ENCODE measurements at regions not wholly inside any gene's neighbourhood (a gene's known extent, or its start where the extent isn't known, plus 50 kb on each side); places are given as distances from the start of the nearest gene placed in this dataset.

GRCh38 chr12:88314706-88315105 is 172.6 kb downstream of the TMTC3 start:
- no peaks in the 10 kb centered on the region for H3K36me3 Mint-ChIP-seq (ENCODE audit: low read depth)
- ATAC-seq (ENCODE audit: poor library complexity) (no peak), DNase-seq (no peak)
- POLR2A ChIA-PET, result no interaction called here
- no peak for TF ChIP-seq CTCF (IDR thresholded peaks at IDR 0.05)
- H3K9me3 Mint-ChIP-seq, result no peaks in the 10 kb centered on the region
- intact Hi-C loops (cut with DNase I, micrococcal nuclease), result no loop called here
- no peak overlapping the region for H3K27ac Mint-ChIP-seq
- H3K4me1 Mint-ChIP-seq (ENCODE audit: low read depth), result no peaks in the 10 kb centered on the region
- H3K27me3 ChIP-seq (ENCODE audit: control insufficient read depth in 1 of 2, insufficient read depth in 2 of 2, low read length in 2 of 2), result no peaks in the 10 kb centered on the region
- no peaks in the 10 kb centered on the region for H3K36me3 ChIP-seq (ENCODE audit: insufficient read depth, low read length)
- H3K27me3 Mint-ChIP-seq, result no peaks in the 10 kb centered on the region
- H3K9me3 ChIP-seq (ENCODE audit: control insufficient read depth in 1 of 2, insufficient read depth in 1 of 2, low read length in 2 of 2), result no peaks in the 10 kb centered on the region
- no peak overlapping the region for H3K27ac ChIP-seq (ENCODE audit: low read depth in 1 of 2, low read length in 2 of 2)
- H3K4me1 ChIP-seq (ENCODE audit: insufficient read depth, low read length), result no peaks in the 10 kb centered on the region
- no peak overlapping the region for H3K4me3 ChIP-seq (ENCODE audit: low read length)
- CTCF ChIA-PET, result no interaction called here
- no peak overlapping the region for H3K4me3 Mint-ChIP-seq

- H3K9me3 Mint-ChIP-seq, result no peaks in the 10 kb centered on the region
- no peaks in the 10 kb centered on the region for H3K27me3 ChIP-seq (ENCODE audit: control insufficient read depth in 1 of 2, insufficient read depth in 2 of 2, low read length in 2 of 2)
- H3K27ac Mint-ChIP-seq, result no peak overlapping the region
These were observed 176.6 kb downstream of the TMTC3 start for GRCh38 chr12:88318726-88319125.

GRCh38 chr12:88325076-88325815 is 183.1 kb downstream of the TMTC3 start:
- H3K27ac Mint-ChIP-seq, result no peak overlapping the region
- Histone ChIP-seq H3K9me3 (ENCODE audit: control insufficient read depth in 1 of 2, insufficient read depth in 1 of 2, low read length in 2 of 2) (no peaks in the 10 kb centered on the region), H3K4me1 (ENCODE audit: insufficient read depth, low read length) (no peaks in the 10 kb centered on the region), H3K27me3 (ENCODE audit: control insufficient read depth in 1 of 2, insufficient read depth in 2 of 2, low read length in 2 of 2) (no peaks in the 10 kb centered on the region), H3K27ac (ENCODE audit: low read depth in 1 of 2, low read length in 2 of 2) (no peak overlapping the region), H3K4me3 (ENCODE audit: low read length) (no peak overlapping the region), H3K36me3 (ENCODE audit: insufficient read depth, low read length) (no peaks in the 10 kb centered on the region)
- ChIA-PET POLR2A (no interaction called here), CTCF (no interaction called here)
- H3K36me3 Mint-ChIP-seq (ENCODE audit: low read depth), result no peaks in the 10 kb centered on the region
- H3K27me3 Mint-ChIP-seq, result no peaks in the 10 kb centered on the region
- no peaks in the 10 kb centered on the region for H3K9me3 Mint-ChIP-seq
- DNase-seq (no peak), ATAC-seq (ENCODE audit: poor library complexity) (no peak)
- no peaks in the 10 kb centered on the region for H3K4me1 Mint-ChIP-seq (ENCODE audit: low read depth)
- H3K4me3 Mint-ChIP-seq, result no peak overlapping the region
- no peak for TF ChIP-seq CTCF (IDR thresholded peaks at IDR 0.05)
- intact Hi-C loops (cut with DNase I, micrococcal nuclease), result no loop called here

More at GRCh38 chr12:88318726-88319125, 176.6 kb downstream of the TMTC3 start:
- H3K36me3 Mint-ChIP-seq (ENCODE audit: low read depth), result no peaks in the 10 kb centered on the region
- no peak for TF ChIP-seq CTCF (IDR thresholded peaks at IDR 0.05)
- H3K4me3 Mint-ChIP-seq, result no peak overlapping the region
- no peaks in the 10 kb centered on the region for H3K4me1 ChIP-seq (ENCODE audit: insufficient read depth, low read length)
- H3K9me3 ChIP-seq (ENCODE audit: control insufficient read depth in 1 of 2, insufficient read depth in 1 of 2, low read length in 2 of 2), result no peaks in the 10 kb centered on the region
- POLR2A ChIA-PET, result no interaction called here
- H3K27ac ChIP-seq (ENCODE audit: low read depth in 1 of 2, low read length in 2 of 2), result no peak overlapping the region
- H3K4me3 ChIP-seq (ENCODE audit: low read length), result no peak overlapping the region
- H3K4me1 Mint-ChIP-seq (ENCODE audit: low read depth), result no peaks in the 10 kb centered on the region
- H3K27me3 Mint-ChIP-seq, result no peaks in the 10 kb centered on the region
- no peak for ATAC-seq (ENCODE audit: poor library complexity)
- no peaks in the 10 kb centered on the region for H3K36me3 ChIP-seq (ENCODE audit: insufficient read depth, low read length)
- CTCF ChIA-PET, result no interaction called here
- no peak for DNase-seq
- intact Hi-C loops (cut with DNase I, micrococcal nuclease), result no loop called here
